ENCODE measurements at regions not wholly inside any gene's neighbourhood (a gene's known extent, or its start where the extent isn't known, plus 50 kb on each side); places are given as distances from the start of the nearest gene placed in this dataset.

DNA sequence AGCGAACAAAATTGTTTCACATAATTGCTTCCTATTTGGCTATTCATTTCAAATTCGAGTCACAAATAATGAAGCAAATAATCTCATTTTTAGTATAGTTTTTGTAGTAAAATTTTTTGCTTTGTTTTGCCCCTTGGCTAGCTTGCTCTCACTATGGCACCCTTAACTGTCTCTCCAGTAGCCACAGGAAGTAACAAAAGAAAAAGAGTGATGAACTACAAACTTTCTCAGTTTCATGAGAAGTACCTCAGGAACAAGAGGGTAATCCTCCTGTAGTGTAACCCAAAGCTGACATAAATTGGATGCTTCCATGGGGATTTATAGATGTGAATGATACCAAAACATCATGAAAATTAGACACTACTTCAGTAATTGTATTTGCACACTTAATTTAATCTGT is 242.9 kb downstream of the BARHL2 start:
- TF ChIP-seq, protein P1, sequence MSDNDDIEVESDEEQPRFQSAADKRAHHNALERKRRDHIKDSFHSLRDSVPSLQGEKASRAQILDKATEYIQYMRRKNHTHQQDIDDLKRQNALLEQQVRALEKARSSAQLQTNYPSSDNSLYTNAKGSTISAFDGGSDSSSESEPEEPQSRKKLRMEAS (CRISPR knock-in tag; IDR thresholded peaks at IDR 0.05), result no peak
- TF ChIP-seq ZNF232 (CRISPR knock-in tag; IDR thresholded peaks at IDR 0.05), result no peak
- no peak for TF ChIP-seq KAT7 (CRISPR knock-in tag; IDR thresholded peaks at IDR 0.05; ENCODE audit: borderline replicate concordance)
- TF ChIP-seq JAZF1 (CRISPR knock-in tag; IDR thresholded peaks at IDR 0.05), result no peak
- TF ChIP-seq FOXJ3 (CRISPR knock-in tag; IDR thresholded peaks at IDR 0.05; ENCODE audit: borderline replicate concordance), result no peak
- TF ChIP-seq, protein P2, sequence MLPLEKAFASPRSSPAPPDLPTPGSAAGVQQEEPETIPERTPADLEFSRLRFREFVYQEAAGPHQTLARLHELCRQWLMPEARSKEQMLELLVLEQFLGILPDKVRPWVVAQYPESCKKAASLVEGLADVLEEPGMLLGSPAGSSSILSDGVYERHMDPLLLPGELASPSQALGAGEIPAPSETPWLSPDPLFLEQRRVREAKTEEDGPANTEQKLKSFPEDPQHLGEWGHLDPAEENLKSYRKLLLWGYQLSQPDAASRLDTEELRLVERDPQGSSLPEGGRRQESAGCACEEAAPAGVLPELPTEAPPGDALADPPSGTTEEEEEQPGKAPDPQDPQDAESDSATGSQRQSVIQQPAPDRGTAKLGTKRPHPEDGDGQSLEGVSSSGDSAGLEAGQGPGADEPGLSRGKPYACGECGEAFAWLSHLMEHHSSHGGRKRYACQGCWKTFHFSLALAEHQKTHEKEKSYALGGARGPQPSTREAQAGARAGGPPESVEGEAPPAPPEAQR (CRISPR knock-in tag; IDR thresholded peaks at IDR 0.05), result no peak
- no peak for TF ChIP-seq MYBL2 (CRISPR knock-in tag; IDR thresholded peaks at IDR 0.05)
- TF ChIP-seq CREB1 (CRISPR knock-in tag; IDR thresholded peaks at IDR 0.05), result no peak
- no peak for TF ChIP-seq NR2C2 (CRISPR knock-in tag; IDR thresholded peaks at IDR 0.05)
- no peak for TF ChIP-seq GTF2I (CRISPR knock-in tag; conservative IDR thresholded peaks at IDR 0.05)
- TF ChIP-seq, protein P3, sequence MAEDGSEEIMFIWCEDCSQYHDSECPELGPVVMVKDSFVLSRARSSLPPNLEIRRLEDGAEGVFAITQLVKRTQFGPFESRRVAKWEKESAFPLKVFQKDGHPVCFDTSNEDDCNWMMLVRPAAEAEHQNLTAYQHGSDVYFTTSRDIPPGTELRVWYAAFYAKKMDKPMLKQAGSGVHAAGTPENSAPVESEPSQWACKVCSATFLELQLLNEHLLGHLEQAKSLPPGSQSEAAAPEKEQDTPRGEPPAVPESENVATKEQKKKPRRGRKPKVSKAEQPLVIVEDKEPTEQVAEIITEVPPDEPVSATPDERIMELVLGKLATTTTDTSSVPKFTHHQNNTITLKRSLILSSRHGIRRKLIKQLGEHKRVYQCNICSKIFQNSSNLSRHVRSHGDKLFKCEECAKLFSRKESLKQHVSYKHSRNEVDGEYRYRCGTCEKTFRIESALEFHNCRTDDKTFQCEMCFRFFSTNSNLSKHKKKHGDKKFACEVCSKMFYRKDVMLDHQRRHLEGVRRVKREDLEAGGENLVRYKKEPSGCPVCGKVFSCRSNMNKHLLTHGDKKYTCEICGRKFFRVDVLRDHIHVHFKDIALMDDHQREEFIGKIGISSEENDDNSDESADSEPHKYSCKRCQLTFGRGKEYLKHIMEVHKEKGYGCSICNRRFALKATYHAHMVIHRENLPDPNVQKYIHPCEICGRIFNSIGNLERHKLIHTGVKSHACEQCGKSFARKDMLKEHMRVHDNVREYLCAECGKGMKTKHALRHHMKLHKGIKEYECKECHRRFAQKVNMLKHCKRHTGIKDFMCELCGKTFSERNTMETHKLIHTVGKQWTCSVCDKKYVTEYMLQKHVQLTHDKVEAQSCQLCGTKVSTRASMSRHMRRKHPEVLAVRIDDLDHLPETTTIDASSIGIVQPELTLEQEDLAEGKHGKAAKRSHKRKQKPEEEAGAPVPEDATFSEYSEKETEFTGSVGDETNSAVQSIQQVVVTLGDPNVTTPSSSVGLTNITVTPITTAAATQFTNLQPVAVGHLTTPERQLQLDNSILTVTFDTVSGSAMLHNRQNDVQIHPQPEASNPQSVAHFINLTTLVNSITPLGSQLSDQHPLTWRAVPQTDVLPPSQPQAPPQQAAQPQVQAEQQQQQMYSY (CRISPR knock-in tag; IDR thresholded peaks at IDR 0.05), result no peak
- TF ChIP-seq AFF4 (CRISPR knock-in tag; IDR thresholded peaks at IDR 0.05; ENCODE audit: borderline replicate concordance), result no peak
- no peak for TF ChIP-seq ZNF416 (CRISPR knock-in tag; IDR thresholded peaks at IDR 0.05)
- TF ChIP-seq ZNF423 (CRISPR knock-in tag; IDR thresholded peaks at IDR 0.05), result no peak
- TF ChIP-seq, protein P4, sequence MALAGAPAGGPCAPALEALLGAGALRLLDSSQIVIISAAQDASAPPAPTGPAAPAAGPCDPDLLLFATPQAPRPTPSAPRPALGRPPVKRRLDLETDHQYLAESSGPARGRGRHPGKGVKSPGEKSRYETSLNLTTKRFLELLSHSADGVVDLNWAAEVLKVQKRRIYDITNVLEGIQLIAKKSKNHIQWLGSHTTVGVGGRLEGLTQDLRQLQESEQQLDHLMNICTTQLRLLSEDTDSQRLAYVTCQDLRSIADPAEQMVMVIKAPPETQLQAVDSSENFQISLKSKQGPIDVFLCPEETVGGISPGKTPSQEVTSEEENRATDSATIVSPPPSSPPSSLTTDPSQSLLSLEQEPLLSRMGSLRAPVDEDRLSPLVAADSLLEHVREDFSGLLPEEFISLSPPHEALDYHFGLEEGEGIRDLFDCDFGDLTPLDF (CRISPR knock-in tag; IDR thresholded peaks at IDR 0.05), result no peak
- no peak for TF ChIP-seq SMAD4 (CRISPR knock-in tag; IDR thresholded peaks at IDR 0.05)
- no peak for TF ChIP-seq SOX15 (CRISPR knock-in tag; IDR thresholded peaks at IDR 0.05)
- TF ChIP-seq, protein P5, sequence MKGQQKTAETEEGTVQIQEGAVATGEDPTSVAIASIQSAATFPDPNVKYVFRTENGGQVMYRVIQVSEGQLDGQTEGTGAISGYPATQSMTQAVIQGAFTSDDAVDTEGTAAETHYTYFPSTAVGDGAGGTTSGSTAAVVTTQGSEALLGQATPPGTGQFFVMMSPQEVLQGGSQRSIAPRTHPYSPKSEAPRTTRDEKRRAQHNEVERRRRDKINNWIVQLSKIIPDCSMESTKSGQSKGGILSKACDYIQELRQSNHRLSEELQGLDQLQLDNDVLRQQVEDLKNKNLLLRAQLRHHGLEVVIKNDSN (CRISPR knock-in tag; IDR thresholded peaks at IDR 0.05), result no peak
- no peak for TF ChIP-seq OVOL2 (CRISPR knock-in tag; IDR thresholded peaks at IDR 0.05; ENCODE audit: borderline replicate concordance)
- no peak for TF ChIP-seq RELA (CRISPR knock-in tag; IDR thresholded peaks at IDR 0.05; ENCODE audit: borderline replicate concordance)
- ChIA-PET POLR2A (no interaction called here), CTCF (no interaction called here)
- H3K27ac Mint-ChIP-seq, result no peak overlapping the region
- no peaks in the 10 kb centered on the region for H3K9me3 Mint-ChIP-seq
- H3K4me3 Mint-ChIP-seq, result no peak overlapping the region
- no peaks in the 10 kb centered on the region for H3K36me3 Mint-ChIP-seq
- ATAC-seq (no peak), DNase-seq (ENCODE audit: low spot score) (no peak)
- no peaks in the 10 kb centered on the region for H3K4me1 Mint-ChIP-seq
- no peaks in the 10 kb centered on the region for H3K27me3 Mint-ChIP-seq (ENCODE audit: low read depth)

Measured in WTC11 (cell line).